ENCODE measurements at regions not wholly inside any gene's neighbourhood (a gene's known extent, or its start where the extent isn't known, plus 50 kb on each side); places are given as distances from the start of the nearest gene placed in this dataset.
"Not testable (repeated sequence)": the region's sequence is repeated elsewhere in the genome, so short reads cannot be mapped to it uniquely, and the experiment has no call there.

GRCh38 chr2:168327328-168327727, 79.9 kb upstream of the STK39 start:
- Histone ChIP-seq H3K27ac (ENCODE audit: low read depth, low read length) (no peak overlapping the region), H3K4me1 (ENCODE audit: insufficient read depth, low read length) (no peaks in the 10 kb centered on the region), H3K9me3 (ENCODE audit: control insufficient read depth in 1 of 2, low read length in 2 of 2) (no peaks in the 10 kb centered on the region), H3K36me3 (ENCODE audit: insufficient read depth, low read length) (no peaks in the 10 kb centered on the region), H3K27me3 (ENCODE audit: insufficient read depth, low read length) (peaks cover 10% of the 10 kb centered on the region), H3K4me3 (ENCODE audit: low read length in 2 of 2) (no peak overlapping the region)
- peaks cover 0 to 3% (median 2%) of the 10 kb centered on the region in 4 donors for H3K4me1 Mint-ChIP-seq
- POLR2A ChIA-PET (ENCODE audit: partially characterized antibody): no interaction called here
- CTCF ChIA-PET (ENCODE audit: partially characterized antibody): interaction anchor here (2.3 to 4.3 kb wide), 2 partner anchors 10 to 19 kb away, joined by 5 to 22 read pairs; no protein-coding TSS in a partner anchor
- peaks cover 4 to 25% (median 20%) of the 10 kb centered on the region in 8 donors for H3K9me3 Mint-ChIP-seq
- no peak for DNase-seq
- peaks cover 13 to 16% of the 10 kb centered on the region in 2 donors for H3K27me3 Mint-ChIP-seq
- intact Hi-C loops (cut with micrococcal nuclease): no loop called here
- H3K4me3 Mint-ChIP-seq: no peak overlapping the region
- no peak overlapping the region for H3K27ac Mint-ChIP-seq
- H3K36me3 Mint-ChIP-seq: peaks cover 0 to 9% of the 10 kb centered on the region in 2 donors

GRCh38 chr2:168328421-168328820, 81.0 kb upstream of the STK39 start:
- Mint-ChIP-seq H3K36me3 (peaks cover 0 to 9% of the 10 kb centered on the region in 2 donors), H3K27me3 (peaks cover 5 to 10% of the 10 kb centered on the region in 2 donors), H3K27ac (no peak overlapping the region), H3K9me3 (peaks cover 4 to 25% (median 20%) of the 10 kb centered on the region in 8 donors), H3K4me3 (no peak overlapping the region), H3K4me1 (peaks cover 0 to 3% (median 0%) of the 10 kb centered on the region in 4 donors)
- Histone ChIP-seq H3K27ac (ENCODE audit: low read depth, low read length) (no peak overlapping the region), H3K9me3 (ENCODE audit: control insufficient read depth in 1 of 2, low read length in 2 of 2) (no peaks in the 10 kb centered on the region), H3K4me3 (ENCODE audit: low read length in 2 of 2) (no peak overlapping the region), H3K4me1 (ENCODE audit: insufficient read depth, low read length) (no peaks in the 10 kb centered on the region), H3K27me3 (ENCODE audit: insufficient read depth, low read length) (peaks cover 2% of the 10 kb centered on the region), H3K36me3 (ENCODE audit: insufficient read depth, low read length) (no peaks in the 10 kb centered on the region)
- POLR2A ChIA-PET (ENCODE audit: partially characterized antibody): no interaction called here
- intact Hi-C loops (cut with micrococcal nuclease): no loop called here
- CTCF ChIA-PET (ENCODE audit: partially characterized antibody): interaction anchor here (2.3 kb wide), 1 partner anchor 18 kb away, joined by 5 read pairs; no protein-coding TSS in a partner anchor
- no peak for DNase-seq

- H3K4me1 Mint-ChIP-seq: no peaks in the 10 kb centered on the region
- Histone ChIP-seq H3K27me3 (ENCODE audit: insufficient read depth, low read length) (no peaks in the 10 kb centered on the region), H3K9me3 (ENCODE audit: control insufficient read depth in 1 of 2, low read length in 2 of 2) (no peaks in the 10 kb centered on the region), H3K36me3 (ENCODE audit: insufficient read depth, low read length) (no peaks in the 10 kb centered on the region), H3K27ac (ENCODE audit: low read depth, low read length) (no peak overlapping the region), H3K4me1 (ENCODE audit: insufficient read depth, low read length) (no peaks in the 10 kb centered on the region), H3K4me3 (ENCODE audit: low read length in 2 of 2) (no peak overlapping the region)
- intact Hi-C loops (cut with micrococcal nuclease): no loop called here
- DNase-seq: no peak
- peaks cover 0 to 9% of the 10 kb centered on the region in 2 donors for H3K36me3 Mint-ChIP-seq
- ChIA-PET POLR2A (ENCODE audit: partially characterized antibody) (no interaction called here), CTCF (ENCODE audit: partially characterized antibody) (no interaction called here)
- H3K9me3 Mint-ChIP-seq: peaks cover 4 to 25% (median 20%) of the 10 kb centered on the region in 8 donors
- H3K4me3 Mint-ChIP-seq: no peak overlapping the region
- H3K27me3 Mint-ChIP-seq: no peaks in the 10 kb centered on the region
- H3K27ac Mint-ChIP-seq: no peak overlapping the region
Measured at GRCh38 chr2:168330624-168331423, 83.4 kb upstream of the STK39 start.

GRCh38 chr2:168335254-168335653, 87.9 kb upstream of the STK39 start:
- H3K27me3 Mint-ChIP-seq; POLR2A ChIA-PET (ENCODE audit: partially characterized antibody): not testable (repeated sequence)

GRCh38 chr2:168336786-168337388, 89.5 kb upstream of the STK39 start:
- Mint-ChIP-seq H3K27ac (peak overlapping the region in 1 of 7 donors; percentile 38), H3K36me3 (no peaks in the 10 kb centered on the region), H3K4me3 (no peak overlapping the region), H3K4me1 (peaks cover 2 to 8% (median 4%) of the 10 kb centered on the region in 4 donors), H3K9me3 (peaks cover 0 to under 1% (median 0%) of the 10 kb centered on the region in 8 donors), H3K27me3 (peaks cover 2 to 4% of the 10 kb centered on the region in 2 donors)
- intact Hi-C loops (cut with micrococcal nuclease): loop anchor here (1.0 to 2.0 kb wide), 3 partner anchors 90 to 201 kb away; partner anchors contain the start of gene STK39
- Histone ChIP-seq H3K36me3 (ENCODE audit: insufficient read depth, low read length) (no peaks in the 10 kb centered on the region), H3K9me3 (ENCODE audit: control insufficient read depth in 1 of 2, low read length in 2 of 2) (no peaks in the 10 kb centered on the region), H3K4me1 (ENCODE audit: insufficient read depth, low read length) (peaks cover 4% of the 10 kb centered on the region), H3K27me3 (ENCODE audit: insufficient read depth, low read length) (no peaks in the 10 kb centered on the region), H3K27ac (ENCODE audit: low read depth, low read length) (no peak overlapping the region), H3K4me3 (ENCODE audit: low read length in 2 of 2) (no peak overlapping the region)
- ChIA-PET CTCF (ENCODE audit: partially characterized antibody) (interaction anchor here (0.6 to 4.1 kb wide), 53 partner anchors 9 to 625 kb away, joined by 3 to 52 read pairs (median 4); no protein-coding TSS in a partner anchor), POLR2A (ENCODE audit: partially characterized antibody) (interaction anchor here (0.7 to 1.3 kb wide), 3 partner anchors 176 to 422 kb away, joined by 3 to 4 read pairs (median 3); no protein-coding TSS in a partner anchor)
- DNase-seq: peak; percentile 46 to 66 (median 58)

More at GRCh38 chr2:168335254-168335653, 87.9 kb upstream of the STK39 start:
- H3K9me3 ChIP-seq (ENCODE audit: control insufficient read depth in 1 of 2, low read length in 2 of 2); H3K4me1 Mint-ChIP-seq; H3K27ac ChIP-seq (ENCODE audit: low read depth, low read length); H3K27ac Mint-ChIP-seq; H3K4me3 ChIP-seq (ENCODE audit: low read length in 2 of 2); H3K4me1 ChIP-seq (ENCODE audit: insufficient read depth, low read length); H3K36me3 ChIP-seq (ENCODE audit: insufficient read depth, low read length); intact Hi-C loops (cut with micrococcal nuclease); H3K36me3 Mint-ChIP-seq; DNase-seq; H3K4me3 Mint-ChIP-seq; H3K27me3 ChIP-seq (ENCODE audit: insufficient read depth, low read length): not testable (repeated sequence)
- CTCF ChIA-PET (ENCODE audit: partially characterized antibody): interaction anchor here (1.0 to 4.1 kb wide), 9 partner anchors 10 to 585 kb away, joined by 3 to 52 read pairs (median 15); no protein-coding TSS in a partner anchor
- peaks cover 0 to 15% (median 11%) of the 10 kb centered on the region in 8 donors for H3K9me3 Mint-ChIP-seq

- H3K4me1 Mint-ChIP-seq: peaks cover 2 to 8% (median 4%) of the 10 kb centered on the region in 4 donors
- no peak overlapping the region for H3K27ac Mint-ChIP-seq
- no peaks in the 10 kb centered on the region for H3K27me3 ChIP-seq (ENCODE audit: insufficient read depth, low read length)
- H3K27me3 Mint-ChIP-seq: peaks cover 5% of the 10 kb centered on the region in 2 donors
- H3K36me3 ChIP-seq (ENCODE audit: insufficient read depth, low read length): no peaks in the 10 kb centered on the region
- ChIA-PET CTCF (ENCODE audit: partially characterized antibody) (interaction anchor here (2.0 to 4.1 kb wide), 8 partner anchors 8 to 220 kb away, joined by 6 to 52 read pairs (median 26); no protein-coding TSS in a partner anchor), POLR2A (ENCODE audit: partially characterized antibody) (no interaction called here)
- no peak overlapping the region for H3K27ac ChIP-seq (ENCODE audit: low read depth, low read length)
- peaks cover 4% of the 10 kb centered on the region for H3K4me1 ChIP-seq (ENCODE audit: insufficient read depth, low read length)
- intact Hi-C loops (cut with micrococcal nuclease): no loop called here
- H3K9me3 ChIP-seq (ENCODE audit: control insufficient read depth in 1 of 2, low read length in 2 of 2): no peaks in the 10 kb centered on the region
- no peaks in the 10 kb centered on the region for H3K9me3 Mint-ChIP-seq
- no peak overlapping the region for H3K4me3 Mint-ChIP-seq
- DNase-seq: no peak
- H3K36me3 Mint-ChIP-seq: no peaks in the 10 kb centered on the region
- H3K4me3 ChIP-seq (ENCODE audit: low read length in 2 of 2): no peak overlapping the region
Measured at GRCh38 chr2:168338292-168338691, 90.9 kb upstream of the STK39 start.

Data from CD4-positive, alpha-beta memory T cell (primary cell).